GF-D8 (cell line): ENCODE measurements at regions not wholly inside any gene's neighbourhood (a gene's known extent, or its start where the extent isn't known, plus 50 kb on each side); places are given as distances from the start of the nearest gene placed in this dataset.
"Not testable (repeated sequence)": the region's sequence is repeated elsewhere in the genome, so short reads cannot be mapped to it uniquely, and the experiment has no call there.

Experiments used
- DNase-seq: peaks from one replicate; lab custom pipeline; 2025; lab: John Stamatoyannopoulos, UW

DNA sequence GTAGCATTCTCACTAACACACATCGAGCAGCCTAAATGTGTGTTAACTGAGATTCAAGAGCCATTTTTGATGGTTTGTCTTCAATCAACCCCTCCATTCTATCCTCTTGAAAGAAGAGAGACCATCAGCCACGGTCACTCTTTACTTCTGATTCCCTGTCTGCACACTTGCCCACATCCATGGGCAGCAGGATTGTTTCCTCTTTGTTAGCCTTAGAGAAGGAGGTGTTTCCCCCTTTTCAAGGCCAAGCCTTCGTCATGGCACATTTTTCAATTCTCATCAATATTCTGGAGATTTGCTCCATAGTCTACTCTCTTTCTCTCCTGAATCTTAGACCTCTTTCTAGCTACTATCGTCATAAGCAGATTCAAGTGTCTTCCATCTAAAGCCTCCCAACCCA lies 522.4 kb upstream of the NAALADL2 start:
- DNase-seq = no peak

DNA sequence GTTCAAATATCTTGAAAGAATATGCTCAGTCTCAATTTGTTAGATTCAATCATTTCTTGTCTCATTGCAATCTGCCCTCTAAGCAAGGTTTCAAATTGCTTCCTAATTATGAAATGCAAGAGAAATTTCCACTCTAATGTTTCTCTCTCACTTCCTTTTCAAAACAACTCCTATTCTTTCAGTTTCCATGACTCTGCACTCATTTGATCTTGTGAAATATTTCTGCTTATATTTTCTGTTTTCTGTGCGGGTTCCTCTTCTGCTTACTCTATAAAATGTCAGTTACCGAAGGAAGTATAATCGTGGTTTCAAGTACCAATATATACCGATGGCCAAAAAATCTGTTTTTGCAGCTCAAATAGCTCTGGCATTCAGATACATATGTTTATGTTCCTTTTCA lies 521.9 kb upstream of the NAALADL2 start:
- peak; percentile 36 for DNase-seq

DNA sequence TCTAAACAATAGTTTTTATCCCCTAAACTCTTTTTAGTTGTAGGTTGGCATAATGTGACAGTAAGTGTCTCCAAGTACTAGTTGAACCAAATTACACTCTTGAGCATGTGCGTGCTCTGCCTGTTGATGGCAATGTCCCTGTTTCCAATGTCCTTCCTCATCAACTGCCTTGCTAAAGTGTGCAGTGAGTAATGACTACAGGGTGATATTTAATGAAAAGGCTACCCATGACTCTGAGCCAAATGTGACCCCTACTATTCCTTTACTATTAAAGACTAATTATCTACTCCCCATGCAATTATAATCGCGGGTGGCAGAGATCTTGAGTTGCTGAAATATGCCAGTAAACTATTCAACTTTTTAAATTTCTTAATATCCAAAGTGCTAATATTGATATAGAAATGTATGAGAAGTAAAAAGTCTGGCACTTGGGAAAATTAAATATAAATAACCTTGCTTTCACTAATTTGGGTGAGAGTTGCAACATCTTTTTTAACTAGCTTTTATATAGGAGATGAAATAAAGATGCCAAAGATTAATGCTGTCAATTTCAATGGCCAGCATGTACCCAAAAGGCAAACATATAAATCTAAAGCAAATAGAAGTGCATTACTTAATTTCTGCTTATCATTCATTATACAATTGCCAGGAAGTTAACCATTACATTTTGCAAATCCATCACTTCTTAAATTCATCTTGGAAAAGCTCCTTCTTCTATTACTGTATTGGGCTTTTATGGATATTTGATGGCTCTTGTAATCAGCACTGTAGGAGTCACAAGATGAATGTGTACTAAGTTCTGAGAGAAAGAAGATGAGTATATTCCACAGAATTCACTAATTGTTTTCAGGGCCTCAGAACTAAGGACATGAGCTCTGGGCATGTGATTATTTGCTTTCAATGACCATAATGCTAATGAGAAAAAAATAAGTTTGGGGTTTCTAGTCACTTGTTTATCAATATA lies 518.2 kb upstream of the NAALADL2 start:
- DNase-seq = no peak

DNA sequence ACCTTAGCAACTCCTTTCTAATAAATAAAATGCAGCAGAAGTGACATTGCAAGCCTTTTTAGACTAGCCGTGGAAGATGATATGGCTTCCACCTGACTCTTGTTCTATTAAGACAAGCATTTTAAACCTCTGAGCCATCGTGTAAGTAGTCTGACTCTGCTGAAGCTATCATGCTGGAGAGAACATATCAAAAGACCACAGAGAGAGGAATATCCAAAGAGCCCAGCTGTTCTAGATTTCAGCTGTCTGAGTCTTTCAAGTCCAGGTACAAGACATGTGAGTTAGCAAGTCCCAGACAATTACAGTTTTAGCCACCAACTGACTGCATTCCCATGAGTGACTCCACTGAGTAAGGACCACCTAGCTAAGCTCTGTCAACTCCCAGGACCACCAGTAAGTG lies 517.0 kb upstream of the NAALADL2 start:
- no peak for DNase-seq

DNA sequence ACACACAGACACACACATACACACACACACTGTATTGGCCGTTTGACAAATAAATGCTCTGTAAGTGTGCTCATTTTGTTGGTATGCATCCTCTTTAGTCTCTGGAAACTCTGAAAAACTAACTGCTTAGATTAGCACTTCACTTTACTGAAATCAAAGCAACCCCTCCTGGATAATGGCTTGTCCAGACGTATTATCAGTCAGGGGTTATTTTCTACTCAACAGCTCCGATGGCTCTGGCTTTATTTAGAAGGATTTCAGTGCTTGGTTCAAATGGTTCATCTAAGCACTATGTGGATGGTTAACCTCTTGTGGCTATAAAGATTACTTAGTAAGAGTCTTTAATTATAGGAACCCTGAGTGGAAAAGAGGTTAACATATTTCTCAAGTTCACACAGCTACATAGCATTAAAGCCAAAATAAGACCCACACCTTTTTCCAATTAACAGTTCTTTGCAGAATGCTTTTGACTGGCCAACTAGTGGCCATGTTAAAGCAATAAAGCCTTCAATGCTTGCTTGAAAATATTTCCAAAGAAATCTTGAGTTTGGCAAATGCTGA lies 516.1 kb upstream of the NAALADL2 start:
- no peak for DNase-seq

DNA sequence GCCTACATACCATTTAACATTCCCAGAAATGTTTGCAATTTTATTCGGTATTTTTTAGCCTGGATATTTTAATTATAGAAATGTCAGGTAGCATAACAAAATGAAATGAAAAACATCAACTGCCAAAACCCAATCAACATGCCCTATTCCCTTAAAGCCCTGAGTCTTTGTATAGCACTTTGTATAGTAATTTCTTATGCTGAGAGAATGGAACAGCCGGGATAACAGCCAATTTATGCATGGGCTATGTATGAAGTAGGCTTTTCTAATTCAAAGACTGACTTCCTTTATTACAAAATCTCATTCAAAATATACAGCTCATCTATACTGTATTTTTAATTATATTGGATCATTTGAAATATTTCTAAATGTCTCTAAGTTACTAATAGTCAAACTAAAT lies 513.0 kb upstream of the NAALADL2 start:
- no peak for DNase-seq

DNA sequence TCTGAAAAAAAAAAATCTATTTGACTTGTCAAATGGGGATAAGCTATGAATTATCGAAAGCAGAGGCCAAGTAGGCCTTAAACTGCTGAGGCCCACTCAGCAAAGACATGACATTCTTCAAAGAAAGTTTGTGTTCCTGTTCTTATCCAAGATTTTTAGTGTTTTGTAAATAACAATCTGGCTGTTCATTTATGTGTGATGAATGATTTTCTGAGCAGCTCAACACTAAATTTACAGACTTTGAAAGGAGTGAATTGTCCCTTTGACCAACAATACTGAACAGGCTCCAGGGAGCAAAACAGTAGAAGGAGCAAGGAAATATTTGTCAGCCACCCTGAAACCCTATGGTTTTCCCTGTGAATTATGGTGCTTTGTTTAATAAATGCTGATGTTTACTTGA lies 512.6 kb upstream of the NAALADL2 start:
- no peak for DNase-seq

DNA sequence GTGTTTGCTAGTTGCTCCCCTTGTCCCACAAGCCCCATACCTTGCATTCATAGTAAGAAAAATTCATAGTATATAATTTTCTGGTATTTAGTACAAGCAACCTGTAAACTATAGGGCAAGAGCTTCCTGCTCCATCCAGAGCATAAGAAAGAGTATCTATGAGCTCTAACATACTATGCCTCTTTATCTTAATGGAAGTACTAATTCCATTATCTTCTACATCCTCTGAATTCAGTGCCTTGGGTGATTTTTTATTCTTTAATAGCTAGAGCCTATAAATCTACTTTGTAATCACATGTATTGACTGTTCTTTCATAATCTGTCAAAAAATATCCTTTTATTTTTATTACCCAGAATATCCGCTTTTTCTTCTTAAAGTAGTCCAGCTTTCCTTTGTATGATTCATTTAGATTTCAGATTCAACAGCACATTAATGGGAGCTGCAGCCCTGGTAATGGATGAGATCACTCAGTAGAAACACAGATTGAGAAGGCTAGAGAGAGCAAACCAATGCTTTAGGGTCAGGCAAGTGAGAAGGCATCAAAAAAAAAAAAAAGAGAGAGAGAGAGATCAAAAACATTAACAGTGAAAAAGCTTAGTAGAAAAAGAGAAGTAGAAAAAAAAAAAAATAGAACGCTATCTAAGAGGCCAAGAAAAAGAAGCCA lies 511.5 kb upstream of the NAALADL2 start:
- no peak for DNase-seq

DNA sequence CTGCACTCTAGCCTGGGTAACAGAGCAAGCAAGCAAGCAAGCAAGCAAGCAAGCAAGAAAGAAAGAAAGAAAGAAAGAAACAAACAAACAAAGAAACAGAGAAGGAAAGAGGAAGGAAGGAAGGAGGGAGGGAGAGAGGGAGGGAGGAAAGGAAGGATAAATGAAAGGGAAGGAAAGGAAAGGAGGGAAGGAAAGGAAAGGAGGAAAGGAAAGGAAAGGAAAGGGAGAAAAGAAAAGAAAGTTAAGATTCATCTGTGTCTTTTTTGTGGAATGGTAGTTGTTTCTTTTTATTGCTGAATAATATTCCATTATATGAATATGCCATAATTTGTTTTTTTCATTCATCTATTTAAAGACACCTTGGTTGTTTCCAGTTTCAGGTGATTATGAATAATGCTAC lies 506.9 kb upstream of the NAALADL2 start:
- no peak for DNase-seq

DNA sequence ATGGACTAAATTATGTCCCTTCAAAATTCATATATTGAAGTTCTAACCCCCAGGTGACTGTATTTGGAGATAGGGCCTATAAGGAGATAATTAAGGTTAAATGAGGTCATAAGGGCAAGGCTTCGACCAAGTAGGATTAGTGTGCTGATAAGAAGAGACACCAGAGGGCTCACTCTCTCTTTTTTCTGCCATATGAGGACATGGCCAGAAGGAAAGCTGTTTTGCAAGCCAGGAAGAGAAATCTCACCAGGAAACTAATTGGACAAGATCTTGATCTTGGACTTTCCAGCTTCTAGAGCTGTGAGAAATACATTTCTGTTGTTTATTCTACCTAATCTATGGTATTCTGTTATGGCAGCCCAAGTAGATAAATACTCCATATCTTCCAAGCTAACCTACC lies 503.6 kb upstream of the NAALADL2 start:
- no peak for DNase-seq

DNA sequence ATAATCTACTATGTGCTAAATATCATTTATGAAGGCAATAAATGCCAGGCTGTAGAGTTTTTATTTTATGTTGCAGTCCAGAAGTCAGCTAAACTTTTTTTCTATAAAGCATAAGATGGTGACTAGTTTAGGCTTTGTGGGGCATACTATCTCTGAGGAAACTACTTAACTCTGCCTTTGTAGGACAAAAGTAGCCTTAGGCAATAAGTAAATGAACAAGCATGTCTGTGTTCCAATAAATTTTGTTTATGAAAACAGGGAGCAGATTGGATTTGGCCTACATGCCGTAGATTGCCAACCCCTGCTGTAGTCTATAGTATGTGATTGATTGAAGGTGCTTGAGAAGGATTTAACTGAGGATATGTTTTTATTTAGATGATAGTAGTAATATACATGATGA lies 502.5 kb upstream of the NAALADL2 start:
- DNase-seq = no peak

DNA sequence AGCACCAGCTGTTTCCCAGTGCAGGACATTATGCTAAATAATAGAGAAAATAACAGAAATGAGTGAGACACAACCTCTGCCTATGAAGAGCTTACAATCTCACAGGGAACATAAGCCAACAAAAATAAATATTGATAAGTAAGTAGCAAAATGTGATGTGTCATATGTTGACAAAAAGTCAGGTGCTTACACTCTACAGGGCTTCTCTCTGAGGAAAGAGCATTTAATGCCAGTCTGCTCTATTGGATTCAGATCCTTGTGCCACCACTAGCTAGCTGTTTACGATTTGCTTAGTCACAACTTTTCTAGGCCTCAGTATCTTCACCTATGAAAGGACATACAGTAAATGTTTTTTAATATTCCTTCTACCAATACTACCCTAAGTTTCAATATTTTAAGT lies 500.9 kb upstream of the NAALADL2 start:
- DNase-seq = no peak

DNA sequence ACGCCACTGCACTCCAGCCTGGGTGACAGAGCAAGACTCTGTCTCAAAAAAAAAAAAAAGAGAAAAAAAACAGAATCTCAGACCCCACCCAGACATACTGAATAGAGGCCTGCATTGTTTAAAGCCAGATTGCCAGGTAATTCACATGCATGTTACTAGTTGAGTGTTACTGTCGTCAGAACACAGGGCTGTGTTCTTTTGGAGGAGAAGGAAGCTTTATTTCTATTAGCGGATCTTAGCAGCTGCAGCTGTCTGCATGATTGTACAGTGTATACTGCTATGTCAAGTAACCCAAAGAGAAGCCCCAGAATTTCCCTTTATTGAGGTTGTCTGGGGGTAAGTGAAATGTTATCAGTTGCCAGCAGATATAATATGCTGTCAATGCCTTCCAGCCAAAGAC lies 496.6 kb upstream of the NAALADL2 start:
- no peak for DNase-seq

DNA sequence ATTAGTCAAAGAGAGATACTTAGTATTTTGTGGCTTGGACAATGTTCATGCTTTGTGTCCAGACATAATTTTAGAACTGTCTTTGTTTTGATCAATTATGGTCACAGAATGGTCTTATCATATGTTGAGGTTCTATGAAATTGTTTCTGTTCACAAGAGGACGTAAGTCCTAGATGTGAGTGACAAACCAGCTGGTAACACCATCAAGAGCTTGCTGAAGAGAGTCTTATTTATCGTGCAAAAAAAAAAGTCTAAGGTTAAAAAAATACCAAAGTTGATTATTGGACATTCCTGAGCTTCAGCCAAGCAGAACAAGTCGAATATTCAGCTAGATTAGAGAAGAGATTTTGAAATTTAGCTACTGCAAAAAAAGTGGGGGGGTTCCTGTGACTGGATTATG lies 495.9 kb upstream of the NAALADL2 start:
- no peak for DNase-seq

DNA sequence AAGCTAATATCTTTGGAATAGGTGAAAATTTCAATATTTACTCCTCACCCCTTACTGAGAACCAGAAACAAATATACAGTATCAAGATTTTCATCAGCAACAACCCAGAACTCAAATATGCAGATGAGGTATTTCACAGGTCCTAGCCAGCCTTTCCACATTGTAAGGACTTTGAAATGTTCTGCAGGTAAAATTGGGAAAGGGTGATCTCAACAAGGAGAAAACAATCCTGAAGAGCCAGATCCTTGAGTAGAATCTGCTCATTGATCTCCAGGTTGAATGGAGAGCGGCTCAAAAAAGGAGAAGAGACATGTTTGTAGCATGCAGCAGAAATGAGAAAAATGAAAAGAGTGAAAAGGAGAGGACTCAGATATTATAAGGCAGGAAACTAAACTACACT lies 493.3 kb upstream of the NAALADL2 start:
- no peak for DNase-seq

DNA sequence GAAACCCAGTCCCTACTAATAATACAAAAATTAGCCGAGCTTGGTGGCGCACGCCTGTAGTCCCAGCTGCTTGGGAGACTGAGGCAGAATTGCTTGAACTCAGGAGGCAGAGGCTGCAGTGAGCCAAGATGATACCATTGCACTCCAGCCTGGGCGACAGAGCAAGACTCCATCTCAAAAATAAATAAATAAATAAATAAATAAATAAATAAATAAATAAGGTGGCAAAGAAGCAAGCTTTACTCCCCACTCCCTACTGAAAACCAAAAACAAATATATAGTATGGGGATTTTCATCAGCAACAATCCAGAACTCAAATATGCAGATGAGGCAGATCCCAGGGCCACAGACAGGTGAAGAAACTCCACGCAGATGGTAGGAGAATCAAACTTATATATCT lies 492.2 kb upstream of the NAALADL2 start:
- not testable (repeated sequence) for DNase-seq

DNA sequence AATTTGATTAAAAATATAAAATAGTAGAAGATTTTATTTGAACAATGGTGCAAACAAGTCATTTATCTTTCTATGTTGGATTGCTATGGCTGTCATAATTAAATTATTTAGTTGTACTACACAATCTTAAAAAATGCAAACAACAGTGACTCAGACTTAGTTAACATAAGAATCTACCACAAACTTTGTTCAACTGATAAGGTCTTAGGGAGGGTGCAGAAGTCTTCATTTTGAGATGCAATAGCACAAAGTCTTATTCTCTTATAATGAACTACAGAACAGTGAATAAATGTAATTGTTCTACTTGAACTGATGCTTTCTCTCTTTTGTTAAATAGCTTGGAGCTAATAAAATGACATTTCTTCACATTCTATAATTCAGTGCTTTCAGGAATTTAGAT lies 482.8 kb upstream of the NAALADL2 start:
- no peak for DNase-seq

DNA sequence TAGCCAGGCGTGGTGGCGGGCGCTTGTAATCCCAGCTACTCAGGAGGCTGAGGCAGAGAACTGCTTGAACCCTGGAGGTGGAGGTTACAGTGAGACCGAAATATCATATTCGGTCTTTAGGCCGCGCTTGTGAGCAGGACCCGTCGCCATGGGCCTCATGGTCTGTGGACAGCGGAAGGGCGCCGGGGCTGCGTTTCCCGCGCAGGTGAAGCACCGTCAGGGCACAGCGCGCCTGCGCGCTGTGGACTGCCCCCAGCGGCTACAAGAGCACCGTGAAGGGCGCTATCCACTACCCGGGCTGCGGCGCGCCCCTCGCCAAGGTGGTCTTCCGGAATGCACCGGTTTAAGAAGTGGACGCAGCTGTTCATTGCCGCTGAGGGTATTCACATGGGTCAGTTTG lies 482.0 kb upstream of the NAALADL2 start:
- DNase-seq = no peak

DNA sequence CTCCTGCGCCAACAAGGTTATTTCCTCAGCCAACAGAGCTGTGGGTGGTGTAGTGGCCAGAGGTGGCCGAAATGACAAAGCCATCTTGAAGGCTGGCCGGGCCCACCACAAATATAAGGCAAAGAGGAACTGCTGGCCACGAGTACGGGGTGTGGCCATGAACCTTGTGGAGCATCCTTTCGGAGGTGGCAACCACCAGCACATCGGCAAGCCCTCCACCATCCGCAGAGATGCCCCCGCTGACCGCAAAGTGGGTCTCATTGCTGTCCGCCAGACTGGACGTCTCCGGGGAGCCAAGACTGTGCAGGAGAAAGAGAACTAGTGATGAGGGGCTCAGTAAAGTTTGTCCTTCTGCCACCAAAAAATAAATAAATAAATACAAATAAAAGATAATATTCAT lies 481.4 kb upstream of the NAALADL2 start:
- DNase-seq = no peak

DNA sequence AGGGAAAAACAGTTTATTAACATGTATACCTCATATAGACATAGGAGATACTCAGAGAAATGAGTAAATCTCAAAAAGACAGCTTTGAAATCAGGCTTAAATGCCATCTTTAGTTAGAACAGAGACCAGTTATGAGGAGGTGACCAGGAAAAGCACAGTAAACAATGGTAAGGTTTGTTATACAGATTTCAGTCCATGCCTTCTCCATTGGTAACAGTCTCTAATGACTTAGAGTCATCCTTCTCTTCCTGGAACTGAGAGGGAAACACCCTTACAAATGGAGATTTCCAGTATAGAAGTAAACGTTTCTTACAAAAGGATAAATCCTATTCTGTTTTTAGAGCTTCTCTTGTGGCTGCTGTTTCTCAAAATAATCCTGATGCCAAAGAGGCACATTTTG lies 476.3 kb upstream of the NAALADL2 start:
- no peak for DNase-seq

DNA sequence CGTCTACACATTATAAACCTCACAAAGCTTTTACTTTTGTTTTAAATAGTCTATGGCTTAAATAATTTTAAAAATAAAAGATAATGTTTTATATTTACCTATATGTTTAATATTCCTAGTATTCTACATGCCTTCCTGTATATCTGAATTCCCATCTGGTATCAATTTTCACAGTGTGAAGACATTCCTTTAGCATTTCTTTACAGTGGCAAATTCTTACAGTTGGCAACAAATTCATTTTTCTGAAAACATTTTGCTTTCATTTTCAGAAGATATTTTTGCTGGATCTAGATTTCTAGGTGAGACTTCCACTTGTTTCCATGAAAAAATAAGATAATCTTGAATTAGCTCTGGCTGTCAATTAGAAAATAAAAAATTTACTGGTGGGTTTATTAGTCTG lies 471.4 kb upstream of the NAALADL2 start:
- DNase-seq = no peak

DNA sequence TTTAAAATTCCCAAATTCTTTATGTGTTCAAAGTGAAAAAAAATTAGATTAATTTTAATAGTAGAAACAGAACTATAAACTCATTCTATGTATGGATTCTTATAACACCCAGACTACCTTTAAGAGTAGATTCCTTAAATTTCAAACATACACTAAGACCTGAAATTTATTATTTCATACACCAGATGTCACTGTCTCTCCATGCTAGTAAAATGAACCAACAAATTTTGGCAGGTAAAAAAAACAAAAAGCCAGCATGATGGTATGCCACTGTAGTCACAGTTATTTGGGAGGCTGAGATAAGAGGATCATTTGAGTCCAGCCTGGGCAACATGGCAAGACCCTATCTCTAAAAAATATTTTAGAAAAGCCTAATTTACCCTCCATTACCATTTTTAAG lies 461.3 kb upstream of the NAALADL2 start:
- no peak for DNase-seq

DNA sequence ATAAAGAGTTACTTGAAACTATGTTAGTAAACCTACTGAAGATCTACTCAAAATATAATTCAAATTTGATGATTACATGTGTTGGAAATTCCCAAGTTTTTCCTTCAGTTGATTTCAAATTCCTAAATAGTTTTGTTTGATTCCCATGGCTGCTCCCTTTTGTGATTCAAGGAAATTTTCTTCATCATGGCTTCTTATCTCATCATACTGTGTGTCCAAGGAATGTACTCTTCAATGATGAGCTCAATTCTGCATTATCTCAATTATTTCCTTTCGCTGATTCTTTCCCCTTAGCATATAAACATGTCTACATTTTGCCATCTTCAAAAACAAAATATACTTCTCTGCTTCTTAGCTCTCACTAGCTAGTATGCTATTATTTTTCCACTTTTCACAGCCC lies 460.4 kb upstream of the NAALADL2 start:
- no peak for DNase-seq
